Gastroesophageal sphincter (tissue), 4 donors: ENCODE measurements at regions not wholly inside any gene's neighbourhood (a gene's known extent, or its start where the extent isn't known, plus 50 kb on each side); places are given as distances from the start of the nearest gene placed in this dataset.

ENCODE experiments used
- ATAC-seq: fragments of 150-250 bp; one replicate; pipeline ENCODE4 v1.9.1; 2016; ENCODE audit warnings: mild to moderate bottlenecking, moderate library complexity
- H3K27ac ChIP-seq, 4 donors: fragments of 200-600 bp; sonication (generic) in 3 of 4; 1 replicate in 3 of 4; 2 replicates in 1 of 4; pipeline ENCODE4 v1.5.1; 2016 to 2019
- H3K27me3 ChIP-seq: fragments of 200-600 bp; sonication (generic); one replicate; pipeline ENCODE4 v1.5.1; 2019
- H3K36me3 ChIP-seq, 2 donors: fragments of 200-600 bp; sonication (generic); one replicate each; pipeline ENCODE4 v1.5.1; 2019; ENCODE audit warnings: control low read depth in 1 of 2
- H3K4me1 ChIP-seq, 3 donors: fragments of 200-600 bp; sonication (generic); 1 replicate in 2 of 3; 2 replicates in 1 of 3; pipeline ENCODE4 v1.5.1; 2016 to 2019; ENCODE audit warnings: control low read depth in 2 of 3
- H3K4me3 ChIP-seq, 2 donors: fragments of 200-600 bp; sonication (generic); one replicate each; pipeline ENCODE4 v1.5.1; 2019; ENCODE audit warnings: mild to moderate bottlenecking in 1 of 2, moderate library complexity in 1 of 2
- H3K9me3 ChIP-seq, 3 donors: fragments of 200-600 bp; sonication (generic); one replicate each; pipeline ENCODE4 v1.5.1; 2017 to 2019; ENCODE audit warnings: control low read depth in 2 of 3
- CTCF ChIP-seq, 4 experiments: fragments of 200-600 bp in 2 of 4; fragments of 450-650 bp in 2 of 4; sonication (generic) in 1 of 4; IDR thresholded peaks; one replicate each; pipeline ENCODE4 v1.5.1; 2017 to 2019; ENCODE audit warnings: antibody characterized with exemption in 4 of 4, mild to moderate bottlenecking in 2 of 4, moderate library complexity in 2 of 4
- EP300 ChIP-seq: sonication (generic); formaldehyde crosslinking; IDR thresholded peaks from one replicate; pipeline ENCODE4 v1.6.1; 2017; ENCODE audit warnings: antibody characterized with exemption, mild to moderate bottlenecking
- POLR2A ChIP-seq, 2 donors: fragments of 450-650 bp; IDR thresholded peaks; one replicate each; pipeline ENCODE4 v1.6.1; 2017; ENCODE audit warnings: antibody characterized with exemption in 2 of 2, mild to moderate bottlenecking in 2 of 2, moderate library complexity in 1 of 2
- POLR2AphosphoS5 ChIP-seq: sonication (generic); formaldehyde crosslinking; IDR thresholded peaks from one replicate; pipeline ENCODE4 v1.6.1; 2017; ENCODE audit warnings: antibody characterized with exemption
- WGBS, 2 donors: methylation state at CpG; one replicate each; pipeline ENCODE4 v1.1.5; 2018; ENCODE audit warnings: low coverage in 1 of 2; 5-methylcytosine and 5-hydroxymethylcytosine counted together

- Histone ChIP-seq H3K9me3 (no peaks in the 10 kb centered on the region), H3K27me3 (no peaks in the 10 kb centered on the region), H3K27ac (no peak overlapping the region), H3K4me1 (peaks cover 0 to 11% (median 0%) of the 10 kb centered on the region in 3 donors), H3K36me3 (no peaks in the 10 kb centered on the region), H3K4me3 (no peak overlapping the region)
- ATAC-seq: no peak
- no peak for TF ChIP-seq POLR2A (IDR thresholded peaks at IDR 0.05)
- TF ChIP-seq EP300: no peak
- no peak for TF ChIP-seq CTCF (IDR thresholded peaks at IDR 0.05)
- no peak for TF ChIP-seq POLR2AphosphoS5
- WGBS, 2 donors: 88 to 93% methylated on average over 4 to 6 of the region's 7 CpGs
These were observed 131.2 kb downstream of the TRIB2 start for GRCh38 chr2:12847694-12848575.

- no peak overlapping the region for H3K4me3 ChIP-seq
- 92 to 96% methylated on average over 3 to 9 of the region's 9 CpGs for WGBS, 2 donors
- no peaks in the 10 kb centered on the region for H3K27me3 ChIP-seq
- TF ChIP-seq POLR2A (IDR thresholded peaks at IDR 0.05): no peak
- TF ChIP-seq CTCF (IDR thresholded peaks at IDR 0.05): no peak
- no peak for TF ChIP-seq EP300
- no peak for TF ChIP-seq POLR2AphosphoS5
- no peaks in the 10 kb centered on the region for H3K4me1 ChIP-seq
- no peaks in the 10 kb centered on the region for H3K36me3 ChIP-seq
- H3K9me3 ChIP-seq: no peaks in the 10 kb centered on the region
- no peak for ATAC-seq
- H3K27ac ChIP-seq: no peak overlapping the region
These were observed 135.4 kb downstream of the TRIB2 start for GRCh38 chr2:12852135-12852534.

- H3K36me3 ChIP-seq: no peaks in the 10 kb centered on the region
- WGBS, 2 donors: no CpG with 5 or more reads among the region's 28 CpGs
- H3K9me3 ChIP-seq: no peaks in the 10 kb centered on the region
- no peak overlapping the region for H3K27ac ChIP-seq
- no peak overlapping the region for H3K4me3 ChIP-seq
- TF ChIP-seq CTCF (IDR thresholded peaks at IDR 0.05): no peak
- TF ChIP-seq POLR2AphosphoS5: no peak
- no peak for TF ChIP-seq EP300
- no peak for TF ChIP-seq POLR2A (IDR thresholded peaks at IDR 0.05)
- ATAC-seq: no peak
- H3K27me3 ChIP-seq: no peaks in the 10 kb centered on the region
- no peaks in the 10 kb centered on the region for H3K4me1 ChIP-seq
These were observed 137.3 kb downstream of the TRIB2 start for GRCh38 chr2:12854001-12854530.

- Histone ChIP-seq H3K27ac (no peak overlapping the region), H3K36me3 (no peaks in the 10 kb centered on the region), H3K27me3 (no peaks in the 10 kb centered on the region), H3K9me3 (no peaks in the 10 kb centered on the region), H3K4me1 (no peaks in the 10 kb centered on the region), H3K4me3 (no peak overlapping the region)
- TF ChIP-seq EP300 (no peak), CTCF (IDR thresholded peaks at IDR 0.05) (no peak)
- ATAC-seq: no peak
These were observed 138.8 kb downstream of the TRIB2 start for GRCh38 chr2:12855508-12855907.

GRCh38 chr2:12856934-12857601 lies 140.3 kb downstream of the TRIB2 start:
- no peak overlapping the region for H3K4me3 ChIP-seq
- ATAC-seq: no peak
- no peaks in the 10 kb centered on the region for H3K27me3 ChIP-seq
- TF ChIP-seq CTCF (IDR thresholded peaks at IDR 0.05) (no peak), POLR2AphosphoS5 (no peak), POLR2A (IDR thresholded peaks at IDR 0.05) (no peak), EP300 (no peak)
- no peaks in the 10 kb centered on the region for H3K36me3 ChIP-seq
- no peaks in the 10 kb centered on the region for H3K9me3 ChIP-seq
- WGBS, 2 donors: 69 to 86% methylated on average over 2 to 3 of the region's 3 CpGs
- H3K27ac ChIP-seq: no peak overlapping the region
- no peaks in the 10 kb centered on the region for H3K4me1 ChIP-seq
